Left hindlimb (tissue), 1 donor: ENCODE measurements at regions not wholly inside any gene's neighbourhood (a gene's known extent, or its start where the extent isn't known, plus 50 kb on each side); places are given as distances from the start of the nearest gene placed in this dataset.

Experiments used
- DNase-seq: peaks from one replicate; pipeline ENCODE4 v3.0.0-alpha.2; 2018

- DNase-seq = peak; percentile 53
Measured at GRCh38 chr3:126266291-126266840, 86.0 kb upstream of the ALDH1L1 start.

- no peak for DNase-seq
Measured at GRCh38 chr3:126264952-126265351, 84.6 kb upstream of the ALDH1L1 start.

GRCh38 chr3:126264381-126264780 is 84.0 kb upstream of the ALDH1L1 start:
- no peak for DNase-seq

DNA sequence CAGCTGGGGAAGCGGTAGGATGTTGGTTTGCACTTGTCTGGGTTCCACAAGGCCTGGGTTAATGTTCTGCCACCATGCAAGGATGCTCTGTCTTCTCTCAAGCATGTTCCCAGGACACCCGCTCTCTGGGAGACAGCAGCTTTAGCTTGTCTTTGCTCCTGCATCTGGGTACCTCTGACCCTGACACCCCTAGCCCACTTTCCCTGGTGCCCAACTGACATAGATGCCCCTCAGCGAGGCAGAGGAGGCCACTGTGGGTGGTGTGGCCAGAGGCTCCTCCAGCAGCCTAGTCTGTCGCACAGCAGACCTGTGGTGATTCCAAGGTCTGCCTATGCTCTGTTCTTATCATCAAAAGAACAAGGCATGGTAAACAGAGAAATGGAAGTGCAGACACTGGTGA is 83.6 kb upstream of the ALDH1L1 start:
- no peak for DNase-seq

DNA sequence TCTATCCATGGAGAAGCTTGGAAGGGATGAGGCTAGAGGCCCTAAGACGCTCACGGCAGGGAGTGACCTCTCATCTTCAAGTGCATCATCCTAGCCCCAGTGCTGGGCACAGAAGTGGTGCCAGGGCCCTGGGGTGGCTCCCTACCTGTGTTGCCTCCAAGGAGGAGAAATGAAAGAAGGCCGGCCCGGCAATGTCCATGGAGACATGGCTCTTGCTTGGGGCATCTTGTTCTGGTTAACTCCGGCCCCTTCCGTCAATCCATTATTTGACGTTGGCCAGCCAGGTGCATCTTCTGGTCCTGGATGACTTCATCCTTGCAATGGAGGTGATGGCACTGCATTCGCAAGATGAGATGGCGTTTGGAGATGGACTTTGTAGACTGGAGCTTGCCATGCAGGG is 83.2 kb upstream of the ALDH1L1 start:
- no peak for DNase-seq

GRCh38 chr3:126262227-126262626 is 81.8 kb upstream of the ALDH1L1 start:
- no peak for DNase-seq

GRCh38 chr3:126261037-126261436 is 80.7 kb upstream of the ALDH1L1 start:
- no peak for DNase-seq

GRCh38 chr3:126259411-126260391 is 79.3 kb upstream of the ALDH1L1 start:
- peak; percentile 57 for DNase-seq

- no peak for DNase-seq
Measured at GRCh38 chr3:126258670-126259069, 78.3 kb upstream of the ALDH1L1 start.

DNA sequence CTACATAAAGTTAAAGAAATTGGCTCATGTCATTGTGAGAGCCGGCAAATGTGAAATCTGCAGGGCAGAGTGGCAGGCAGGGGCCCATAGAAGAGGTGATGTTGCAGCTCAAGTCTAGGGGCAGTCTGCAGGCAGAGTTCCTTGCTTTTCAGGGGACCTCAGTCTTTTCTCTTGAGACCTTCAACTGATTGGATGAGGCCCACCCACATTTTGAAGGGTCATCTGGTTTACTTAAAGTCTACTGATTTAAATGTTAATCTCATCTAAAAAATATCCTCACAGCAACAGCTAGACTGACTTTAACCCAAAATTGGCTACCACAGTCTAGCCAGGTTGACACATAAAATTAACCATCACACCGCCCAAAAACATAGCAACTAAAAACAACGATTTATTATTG is 77.6 kb upstream of the ALDH1L1 start:
- DNase-seq = no peak

DNA sequence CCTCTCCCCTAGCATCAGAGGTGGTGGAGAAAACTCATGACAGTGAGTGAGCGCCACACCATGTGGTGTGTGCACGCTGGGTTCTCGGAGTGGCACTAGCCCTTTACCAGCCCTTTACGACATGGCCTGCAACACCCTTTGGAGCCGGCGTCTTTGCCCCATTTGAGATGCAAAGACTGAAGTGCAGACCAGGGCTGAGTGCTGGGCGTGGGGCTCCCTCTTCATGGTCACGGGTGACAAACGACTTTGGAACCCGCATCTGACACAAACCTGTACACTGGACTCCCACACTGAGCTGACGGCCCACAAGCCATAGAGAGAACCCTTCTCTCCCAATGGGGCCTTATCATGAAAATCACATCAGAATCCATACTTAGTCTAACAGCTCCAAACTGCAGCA is 76.8 kb upstream of the ALDH1L1 start:
- no peak for DNase-seq

- no peak for DNase-seq
Measured at GRCh38 chr3:126256251-126256650, 75.9 kb upstream of the ALDH1L1 start.

GRCh38 chr3:126253072-126253471 is 72.7 kb upstream of the ALDH1L1 start:
- DNase-seq = no peak

DNA sequence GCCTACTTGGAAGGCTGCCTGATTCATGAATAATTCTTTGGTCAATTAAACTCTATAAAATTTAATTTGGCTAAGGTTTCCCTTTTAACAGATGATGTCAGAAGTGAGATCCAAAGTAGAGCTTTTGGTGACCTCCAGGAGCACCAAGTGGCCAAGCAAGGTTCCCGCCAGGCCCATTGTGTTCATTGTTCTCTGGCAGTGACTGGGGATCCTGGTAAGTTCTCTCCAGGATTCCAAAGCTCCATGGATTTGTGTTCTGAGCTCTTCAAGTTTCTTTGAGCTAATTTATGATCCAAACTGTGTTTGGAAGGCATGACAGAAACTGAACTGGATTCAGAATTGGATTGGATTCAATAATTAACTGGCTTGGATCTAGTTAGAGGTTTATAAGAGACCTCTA is 72.0 kb upstream of the ALDH1L1 start:
- DNase-seq = no peak

GRCh38 chr3:126245811-126246727 is 65.7 kb upstream of the ALDH1L1 start:
- DNase-seq = no peak
